ENCODE measurements at regions not wholly inside any gene's neighbourhood (a gene's known extent, or its start where the extent isn't known, plus 50 kb on each side); places are given as distances from the start of the nearest gene placed in this dataset.
"Not testable (repeated sequence)": the region's sequence is repeated elsewhere in the genome, so short reads cannot be mapped to it uniquely, and the experiment has no call there.

DNA sequence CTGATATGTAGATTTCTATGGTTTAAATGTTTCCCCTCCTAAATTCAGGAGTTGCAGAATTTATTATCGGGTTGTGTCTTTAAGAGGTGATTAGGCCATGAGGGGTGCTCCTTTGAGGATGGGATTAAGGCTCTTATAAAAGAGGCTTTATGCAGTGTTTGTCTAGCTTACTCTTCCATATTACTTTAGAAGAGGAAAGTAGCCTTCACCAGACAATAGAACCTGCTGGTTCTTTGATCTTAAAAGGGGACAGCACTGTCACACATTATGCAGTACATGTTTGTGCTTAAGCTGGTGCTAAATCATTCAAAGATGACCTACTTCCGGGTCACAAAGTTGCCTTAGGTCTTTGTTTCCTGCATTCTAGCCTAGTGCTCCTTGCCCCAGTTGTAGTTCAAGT, 81.0 kb downstream of the CPXCR1 start:
- no peak for DNase-seq

DNA sequence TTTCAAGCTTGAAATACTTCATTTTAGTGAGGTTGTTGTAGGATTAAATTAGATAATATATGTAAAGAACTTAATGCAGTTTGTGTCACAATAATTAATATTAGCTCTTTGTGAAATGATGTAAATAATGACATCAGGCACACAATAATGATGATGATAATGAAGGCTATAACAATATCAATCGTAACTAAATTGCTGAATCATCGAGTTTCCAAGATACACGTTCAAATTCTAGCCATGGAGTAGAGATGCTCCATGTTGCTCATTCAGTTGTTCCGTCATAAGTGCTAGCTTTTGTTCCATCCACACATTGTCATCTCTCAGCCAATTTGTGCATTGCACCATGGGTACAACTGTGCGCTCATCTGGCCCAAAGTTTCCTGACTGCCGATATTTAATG, 83.1 kb downstream of the CPXCR1 start:
- DNase-seq = no peak

DNA sequence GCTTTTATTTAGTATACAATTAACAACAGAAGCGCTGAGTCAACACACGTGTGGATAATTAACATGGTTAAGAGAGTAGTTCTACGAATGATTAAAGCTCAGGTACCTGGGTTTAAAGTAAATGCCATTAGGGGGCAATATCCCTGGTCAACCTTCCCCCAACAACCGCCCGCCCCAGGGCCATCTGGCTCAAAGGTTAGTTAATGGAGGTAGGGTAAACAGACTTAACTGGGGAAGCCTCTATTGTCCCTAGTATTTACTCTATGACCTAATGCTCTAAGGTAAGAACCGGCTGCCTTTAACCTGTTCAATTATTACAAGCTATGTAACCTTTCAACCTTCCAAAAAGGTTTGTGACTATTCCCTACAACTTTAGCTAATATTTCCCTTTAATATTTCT, 90.7 kb downstream of the CPXCR1 start:
- not testable (repeated sequence) for DNase-seq

DNA sequence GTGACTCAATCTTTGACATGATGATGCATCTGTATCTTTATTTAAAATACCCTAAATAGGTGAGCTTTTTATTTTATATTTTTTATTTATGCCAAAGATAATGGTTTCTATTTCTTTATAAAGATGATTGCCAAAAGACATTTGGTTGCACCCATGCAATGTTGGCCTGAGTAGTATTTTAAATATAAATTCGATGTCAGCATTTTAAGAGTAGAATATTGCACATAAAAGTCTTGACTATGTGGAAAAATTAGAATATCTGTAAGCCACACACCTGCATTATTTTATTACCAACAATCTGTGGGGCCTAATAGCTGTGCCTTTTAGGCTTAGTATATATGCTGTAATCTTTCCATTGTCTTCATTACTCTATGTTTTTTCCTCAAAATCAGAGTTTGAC, 91.4 kb downstream of the CPXCR1 start:
- no peak for DNase-seq

DNA sequence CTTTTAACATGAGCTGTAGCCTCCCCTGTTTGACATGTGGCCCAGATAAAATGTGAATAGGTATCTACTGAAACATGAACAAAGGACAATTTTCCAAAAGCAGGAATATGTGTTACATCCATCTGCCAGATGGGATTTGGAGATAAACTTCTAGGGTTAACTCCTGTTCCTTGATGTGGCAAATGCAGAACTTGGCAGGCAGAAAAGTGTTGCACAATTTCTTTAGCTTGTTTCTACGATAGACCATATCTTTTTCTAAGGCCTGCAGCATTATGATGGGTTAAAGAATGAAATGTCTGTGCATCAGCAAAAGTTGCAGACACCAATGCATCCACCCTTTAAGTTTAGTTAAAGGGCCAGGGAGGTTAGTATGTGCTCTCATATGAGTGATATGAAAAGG, 96.8 kb downstream of the CPXCR1 start:
- not testable (repeated sequence) for DNase-seq

DNA sequence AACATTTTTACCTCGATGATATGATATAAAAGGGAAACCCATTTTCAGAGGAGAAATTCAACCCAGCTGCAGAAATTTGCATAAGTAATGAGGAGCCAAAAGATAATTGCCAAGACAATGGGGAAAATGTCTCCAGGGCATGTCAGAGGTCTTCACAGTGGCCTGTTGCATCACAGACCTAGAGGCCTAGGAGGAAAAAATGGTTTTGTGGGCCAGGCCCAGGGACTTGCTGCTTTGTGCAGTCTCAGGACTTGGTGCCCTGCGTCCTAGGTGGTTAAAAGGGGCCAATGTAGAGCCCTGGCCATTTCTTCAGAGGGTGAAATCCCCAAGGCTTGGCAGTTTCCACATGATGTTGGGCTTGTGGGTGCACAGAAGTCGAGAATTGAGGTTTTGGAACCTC, 106.9 kb downstream of the CPXCR1 start:
- no peak for DNase-seq

DNA sequence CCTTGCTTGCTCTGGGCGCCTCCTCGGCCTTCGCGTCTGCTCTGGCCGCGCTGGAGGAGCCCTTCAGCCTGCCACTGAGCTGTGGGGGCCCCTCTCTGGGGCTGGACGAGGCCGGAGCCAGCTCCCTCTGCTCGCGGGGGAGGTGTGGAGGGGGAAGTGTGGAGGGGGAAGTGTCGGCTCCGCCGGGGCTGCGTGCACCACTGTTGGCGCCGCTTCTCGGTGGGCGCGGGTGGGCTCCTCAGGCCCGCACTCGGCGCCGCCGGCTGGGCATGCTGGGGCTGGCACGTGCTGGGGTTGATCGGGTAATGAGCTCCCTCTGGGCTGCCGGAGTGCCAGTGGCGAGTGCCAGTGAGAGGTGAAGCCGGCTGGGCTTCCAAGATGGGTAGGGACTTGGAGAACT, 116.7 kb downstream of the CPXCR1 start:
- no peak for DNase-seq

DNA sequence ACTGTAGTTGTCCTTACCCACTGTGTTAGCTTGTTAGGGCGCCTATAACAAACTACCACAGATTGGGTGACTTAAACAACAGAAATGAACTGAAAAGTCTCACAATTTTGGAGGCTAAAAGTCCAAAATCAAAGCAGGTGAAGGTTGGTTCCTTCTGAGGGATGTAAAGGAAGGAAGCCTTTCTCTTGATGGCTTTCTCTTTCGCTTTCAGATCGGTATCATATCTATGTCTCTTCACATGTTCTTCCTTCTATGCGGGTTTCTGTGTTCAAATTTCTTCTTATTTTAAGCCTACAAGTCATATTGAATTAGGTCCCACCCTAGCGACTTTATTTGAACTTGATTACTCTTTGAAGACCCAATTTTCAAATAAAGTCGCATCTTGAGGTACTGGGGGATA, 118.6 kb downstream of the CPXCR1 start:
- no peak for DNase-seq

DNA sequence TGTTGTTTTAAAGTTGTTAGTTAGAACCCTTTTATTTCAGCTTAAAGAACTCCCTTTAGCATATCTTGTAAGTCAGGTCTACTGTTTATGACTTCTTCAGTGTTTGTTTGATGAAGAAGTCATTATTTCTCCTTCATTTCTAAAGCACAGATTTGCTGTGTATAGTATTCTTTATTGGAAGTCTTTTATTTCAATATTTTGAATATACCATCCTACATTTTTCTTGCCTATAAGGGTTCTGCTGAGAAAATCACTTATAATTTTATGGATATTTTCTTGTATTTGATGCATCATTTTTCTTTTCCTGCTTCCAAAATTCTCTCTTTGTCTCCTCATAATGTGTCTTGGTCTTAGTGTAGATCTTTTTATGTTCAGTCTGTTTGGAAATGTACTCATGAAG, 134.5 kb downstream of the CPXCR1 start:
- no peak for DNase-seq

DNA sequence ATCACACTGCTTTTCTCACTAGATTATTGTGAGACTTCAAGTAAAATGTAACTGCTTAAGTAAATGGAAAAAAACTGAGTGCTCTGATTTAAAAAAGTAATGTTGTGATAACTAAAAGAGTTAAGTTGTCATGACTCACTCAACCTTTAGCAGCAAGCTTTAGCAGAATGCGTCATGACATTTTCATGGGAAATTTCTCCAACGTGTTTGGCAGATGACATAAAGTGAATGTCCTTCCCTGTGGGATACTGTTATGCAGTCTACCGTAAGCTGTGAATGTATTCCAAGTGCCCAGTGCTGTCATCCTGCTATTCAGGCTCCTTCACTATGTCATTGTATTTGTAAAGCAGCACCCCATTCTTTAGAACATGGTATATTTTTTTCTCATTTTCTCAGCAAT, 136.2 kb downstream of the CPXCR1 start:
- no peak for DNase-seq

DNA sequence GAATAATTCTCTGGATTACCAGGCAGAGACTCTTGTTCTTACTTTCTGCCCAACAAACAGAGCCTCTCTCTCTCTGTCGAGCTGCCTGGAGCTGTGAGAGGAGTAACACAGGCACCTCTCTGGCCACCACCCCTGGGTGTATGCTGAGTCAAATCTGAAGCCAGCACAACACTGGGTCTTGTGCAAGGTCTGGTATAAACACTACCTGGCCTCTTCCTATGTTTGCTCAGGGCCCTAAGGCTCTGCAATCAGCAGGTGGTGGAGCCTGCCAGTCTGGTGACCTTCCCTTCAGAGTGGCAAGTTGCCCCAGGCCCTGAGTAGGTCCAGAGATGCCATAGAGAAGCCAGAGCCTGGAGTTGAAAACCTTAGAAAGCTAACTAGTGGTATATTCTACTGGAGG, 139.9 kb downstream of the CPXCR1 start:
- DNase-seq = no peak

DNA sequence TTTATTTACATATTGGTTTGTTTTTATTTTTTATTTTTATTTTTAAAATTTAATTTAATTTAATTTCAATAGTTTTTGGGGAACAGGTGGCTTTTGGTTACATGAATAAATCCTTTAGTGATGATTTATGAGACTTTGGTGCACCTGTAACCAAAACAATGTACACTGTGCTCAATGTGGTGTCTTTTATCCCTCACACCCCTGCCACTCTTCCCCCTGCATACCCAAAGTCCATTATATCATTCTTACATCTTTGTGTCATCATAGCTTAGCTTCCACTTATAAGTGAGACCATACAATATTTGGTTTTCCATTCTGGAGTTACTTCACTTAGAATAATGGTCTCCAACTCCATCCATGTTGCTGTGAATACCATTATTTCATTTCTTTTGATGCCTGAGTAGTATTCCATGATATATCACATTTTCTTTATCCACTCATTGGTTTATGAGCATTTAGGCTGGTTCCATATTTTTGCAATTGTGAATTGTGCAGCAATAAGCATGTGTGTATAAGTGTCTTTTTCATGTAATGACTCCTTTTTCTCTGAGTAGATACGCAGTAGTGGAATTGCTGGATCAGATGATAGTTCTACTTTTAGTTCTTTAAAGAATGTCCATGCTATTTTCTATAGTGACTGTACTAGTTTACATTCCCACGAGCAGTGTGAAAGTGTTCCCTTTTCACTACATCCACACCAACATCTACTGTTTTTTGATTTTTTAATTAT, 157.1 kb downstream of the CPXCR1 start:
- DNase-seq = peak in 2 of 6 experiments; percentile 26 to 61

DNA sequence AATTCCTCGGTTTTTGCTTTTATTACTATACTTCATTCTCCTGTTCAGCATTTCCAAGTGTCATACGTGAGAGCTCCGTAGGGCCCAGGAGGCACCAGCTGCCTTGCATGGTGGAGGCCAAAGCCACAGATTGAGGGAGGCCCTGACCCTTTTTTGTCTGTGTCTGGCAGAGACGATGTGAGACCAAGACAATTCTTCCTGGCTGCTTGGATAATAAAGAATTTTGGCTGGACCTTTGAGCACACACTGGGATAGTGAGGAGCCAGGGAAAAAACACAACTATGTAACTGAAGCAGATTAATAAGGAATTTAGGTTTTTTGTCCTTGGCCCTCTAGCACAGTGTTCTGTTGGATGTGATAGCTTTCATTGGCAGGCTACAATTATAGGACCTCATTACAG, 161.0 kb downstream of the CPXCR1 start:
- no peak for DNase-seq

DNA sequence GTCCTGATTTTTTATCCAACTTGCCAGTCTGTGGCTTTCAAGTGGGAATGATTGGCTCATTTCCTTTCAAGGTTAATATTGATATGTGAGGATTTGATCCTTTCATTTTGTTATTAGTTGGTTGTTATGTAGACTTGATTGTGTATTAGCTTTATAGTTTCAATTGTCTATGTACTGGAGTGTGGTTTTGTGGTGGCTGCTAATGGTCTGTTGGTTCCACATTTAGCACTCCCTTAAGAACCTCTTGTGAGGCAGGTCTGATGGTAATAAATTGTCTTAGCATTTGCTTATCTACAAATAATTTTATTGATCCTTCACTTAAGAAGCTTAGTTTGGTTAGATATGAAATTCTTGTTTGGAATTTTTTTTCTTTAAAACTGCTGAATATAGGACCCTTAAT, 190.6 kb downstream of the CPXCR1 start:
- DNase-seq = no peak

DNA sequence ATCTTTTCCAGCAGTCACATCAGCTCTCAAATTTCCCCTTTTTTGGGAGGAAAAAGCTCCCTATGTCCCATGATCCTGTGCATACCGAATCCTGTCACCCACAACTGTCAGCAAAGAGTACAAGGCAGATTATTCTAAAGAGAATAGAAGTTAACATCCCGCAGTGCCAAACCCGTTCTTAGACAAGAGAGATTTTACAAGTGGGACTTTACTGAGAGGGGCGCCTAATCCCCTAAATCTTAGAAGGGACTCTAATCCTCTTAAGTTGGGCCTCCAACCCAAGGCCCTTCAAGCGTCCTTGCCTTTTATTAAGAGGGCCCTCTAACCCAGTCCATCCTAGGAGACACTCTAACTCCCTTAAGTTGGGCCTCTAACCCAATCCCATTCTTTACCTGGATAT, 193.9 kb downstream of the CPXCR1 start:
- no peak for DNase-seq

DNA sequence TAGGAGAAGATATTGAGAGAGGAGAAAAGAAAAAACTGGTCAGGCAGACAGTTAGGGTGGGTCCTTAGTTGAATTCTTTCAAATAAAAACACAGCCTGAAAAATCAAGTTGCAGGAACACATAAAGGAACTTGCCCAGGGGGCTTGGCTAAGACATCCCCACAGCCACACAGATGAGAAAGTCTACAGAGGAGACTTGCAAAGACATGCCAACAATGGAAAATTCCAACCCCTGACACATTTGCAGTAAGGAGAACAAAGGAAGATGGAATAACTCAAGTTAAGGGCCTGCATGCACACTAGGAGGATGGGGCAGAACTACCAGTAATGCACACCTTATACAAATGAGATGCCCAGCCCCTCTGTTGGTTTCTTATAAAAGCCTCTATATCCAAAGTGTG, 197.6 kb downstream of the CPXCR1 start:
- no peak for DNase-seq

DNA sequence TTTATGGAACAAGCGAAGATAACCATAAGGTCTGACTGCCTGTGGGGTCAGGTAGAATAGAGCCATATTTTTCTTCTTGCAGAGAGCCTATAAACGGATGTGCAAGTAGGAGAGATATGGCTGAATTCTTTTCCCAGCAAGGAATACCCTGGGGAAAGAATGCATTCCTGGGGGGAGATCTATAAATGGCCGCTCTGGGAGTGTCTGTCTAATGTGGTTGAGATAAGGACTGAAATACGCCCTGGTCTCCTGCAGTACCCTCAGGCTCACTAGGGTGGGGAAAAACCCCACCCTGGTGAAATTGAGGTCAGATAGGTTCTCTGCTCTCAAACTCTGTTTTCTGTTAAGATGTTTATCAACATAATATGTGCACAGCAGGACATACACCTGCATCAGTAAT, 209.0 kb downstream of the CPXCR1 start:
- DNase-seq = not testable (repeated sequence)

DNA sequence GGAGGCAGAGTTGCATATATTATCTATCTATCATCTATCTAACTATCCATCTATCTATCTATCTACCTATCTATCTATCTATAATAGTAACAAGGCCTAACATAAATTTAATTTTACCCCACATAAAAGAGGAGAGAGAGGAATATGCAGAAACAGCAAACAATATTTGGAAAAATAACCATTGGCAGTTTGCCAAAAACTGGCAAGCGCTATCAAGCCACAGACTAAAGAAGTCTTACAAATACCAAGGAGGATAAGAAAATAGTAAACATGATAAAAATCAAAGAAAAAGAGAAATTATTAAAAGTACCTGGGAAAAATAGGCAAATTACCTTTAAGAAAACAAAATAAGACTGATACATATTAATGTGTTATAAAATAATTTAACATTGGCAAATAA, 230.8 kb downstream of the CPXCR1 start:
- no peak for DNase-seq

DNA sequence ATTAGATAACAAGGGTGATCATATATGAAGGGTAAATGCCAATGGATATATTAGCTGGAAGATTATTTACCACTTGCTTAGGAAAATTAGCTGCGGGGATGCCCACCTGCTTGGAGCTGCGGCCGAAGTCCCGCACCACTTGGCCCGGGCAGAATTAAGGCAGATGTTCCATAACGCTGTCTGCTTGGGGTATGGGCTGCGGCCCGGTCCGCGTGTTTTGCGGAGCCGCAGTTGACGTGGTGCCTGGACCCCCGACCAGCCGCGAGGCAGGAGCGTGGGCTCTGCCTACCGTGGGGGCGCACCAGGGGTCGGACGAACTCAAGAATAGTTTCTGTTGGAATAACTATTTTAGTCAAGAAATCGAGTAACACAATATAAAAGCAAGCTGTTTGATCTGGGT, 235.2 kb downstream of the CPXCR1 start:
- DNase-seq = no peak

DNA sequence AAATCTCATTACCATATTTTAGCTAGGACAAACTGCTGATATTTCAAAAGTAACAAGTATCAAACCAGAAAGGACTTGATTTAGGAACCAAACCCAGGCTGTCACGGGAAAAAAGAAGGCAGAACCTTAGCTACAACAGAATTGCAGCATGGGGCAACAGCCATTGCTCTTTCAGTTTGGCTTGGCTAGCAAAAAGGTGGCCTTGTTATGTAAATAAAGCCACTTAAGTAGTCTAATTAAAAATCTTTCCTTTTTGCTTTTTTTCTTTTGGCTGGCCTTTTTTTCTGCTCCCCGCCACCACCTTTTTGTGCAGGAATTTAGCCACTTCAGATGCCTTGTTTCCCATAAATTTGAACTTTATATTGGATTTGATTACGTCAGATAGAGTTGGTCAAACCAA, 235.9 kb downstream of the CPXCR1 start:
- DNase-seq = no peak

DNA sequence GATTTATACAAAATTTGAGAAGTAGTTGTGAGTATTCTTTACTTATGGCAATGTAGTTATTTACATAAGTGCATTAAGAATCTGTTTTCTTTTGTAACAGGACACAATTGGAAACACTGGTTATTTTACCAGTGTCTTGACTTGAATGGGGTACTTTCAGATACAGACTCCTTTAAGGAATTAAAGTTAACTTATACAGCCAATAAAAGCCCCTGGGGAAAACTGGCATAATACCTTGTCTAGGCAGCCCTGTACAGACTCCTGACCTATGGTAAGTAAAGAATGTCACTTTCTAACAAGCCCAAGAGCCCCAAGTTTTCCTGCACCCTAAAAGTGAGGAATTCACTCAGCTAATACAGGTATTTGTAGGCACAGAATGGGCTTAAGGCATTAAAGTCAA, 241.8 kb downstream of the CPXCR1 start:
- no peak for DNase-seq

DNA sequence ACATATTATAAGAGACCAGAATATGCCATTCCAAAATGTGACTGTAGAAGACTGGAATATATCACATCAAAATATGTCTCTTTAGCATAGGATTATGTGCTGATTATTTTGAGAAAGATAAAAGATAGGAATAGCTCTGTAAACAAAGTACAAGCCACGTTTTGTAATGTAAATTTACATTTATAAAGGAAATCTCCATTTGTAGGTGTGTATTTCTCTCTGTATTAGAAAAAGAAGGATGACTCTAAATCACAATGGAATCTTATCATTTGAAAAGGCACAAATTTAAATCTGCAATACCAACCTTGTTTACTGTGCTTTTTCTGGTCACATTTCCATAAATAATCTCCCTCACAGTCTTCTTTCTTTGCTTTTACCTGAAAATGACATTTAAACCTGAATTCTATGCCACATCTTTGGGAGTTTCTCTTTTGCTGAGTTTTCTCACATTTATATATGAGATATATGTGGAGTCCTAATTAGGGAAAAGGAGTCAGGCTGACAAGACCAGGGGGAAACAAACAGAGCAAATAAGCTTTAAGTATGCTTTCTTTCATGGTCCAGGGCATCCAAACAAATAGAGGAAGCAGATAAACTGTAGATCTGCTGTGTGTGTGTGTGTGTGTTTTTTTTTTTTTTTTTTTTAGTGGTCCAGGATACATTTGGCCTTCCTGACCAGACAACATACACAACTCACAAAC, 244.0 kb downstream of the CPXCR1 start:
- no peak for DNase-seq

DNA sequence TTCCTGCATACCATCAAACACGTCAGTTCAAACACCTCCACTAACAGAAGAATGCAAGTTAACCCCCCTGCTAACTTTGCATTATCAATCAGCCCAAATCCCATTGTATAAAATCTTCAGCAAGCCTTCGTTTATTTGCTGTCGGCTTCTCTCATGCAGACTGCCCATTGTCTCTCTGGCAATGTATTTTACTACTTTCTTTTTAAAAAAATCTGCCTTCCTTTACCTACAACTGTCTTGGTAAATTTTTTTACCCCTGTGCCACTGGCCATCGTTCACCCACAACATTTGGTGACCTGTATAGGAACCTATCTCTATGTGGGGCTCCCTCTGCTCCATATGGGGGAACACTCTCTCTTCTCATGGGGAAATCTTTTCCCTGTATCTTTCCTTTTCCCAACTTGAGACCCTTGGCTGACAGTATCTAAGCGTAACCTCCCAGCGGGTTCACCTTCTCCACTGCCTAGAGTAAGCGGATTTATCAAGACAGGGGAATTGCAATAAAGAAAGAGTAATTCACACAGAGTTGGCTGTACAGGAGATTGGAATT, 244.6 kb downstream of the CPXCR1 start:
- DNase-seq = no peak

DNA sequence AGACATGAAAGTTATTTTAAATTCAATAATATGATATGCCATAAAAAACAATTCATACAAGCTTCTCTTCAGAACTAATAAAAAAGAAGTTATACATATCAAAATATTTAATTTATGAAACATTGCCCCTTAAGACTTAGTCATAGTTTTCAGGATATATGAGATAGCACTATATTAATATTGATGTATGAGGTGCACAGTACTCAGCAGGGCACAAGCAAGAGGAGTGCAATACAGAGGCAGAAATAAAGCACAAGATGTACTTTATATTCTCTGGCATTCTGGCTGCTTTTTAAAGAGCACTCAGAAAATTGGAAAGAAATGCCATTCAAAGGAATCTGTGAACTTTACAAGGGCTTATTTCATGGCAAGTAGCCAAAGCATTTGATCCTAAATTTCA, 274.9 kb downstream of the CPXCR1 start:
- DNase-seq = no peak

DNA sequence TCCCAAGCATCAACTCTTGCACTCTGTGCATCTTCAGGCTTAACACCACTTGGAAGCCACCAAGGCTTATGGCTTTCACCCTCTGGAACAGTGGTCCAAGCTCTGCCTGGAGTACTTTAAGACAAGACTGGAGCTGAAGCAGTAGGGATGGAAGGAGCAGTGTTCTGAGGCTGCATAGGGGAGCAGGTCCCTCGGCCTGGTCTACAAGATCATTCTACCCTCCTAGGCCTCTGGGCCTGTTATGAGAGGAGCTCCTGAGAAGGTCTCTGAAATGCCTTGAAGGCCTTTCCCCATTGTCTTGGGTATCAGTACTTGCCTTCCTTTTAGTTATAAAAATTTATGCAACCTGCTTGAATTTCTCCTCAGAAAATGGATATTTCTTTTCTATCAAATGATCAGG, 286.7 kb downstream of the CPXCR1 start:
- no peak for DNase-seq
